HFFc6 (cell line): ENCODE measurements at regions not wholly inside any gene's neighbourhood (a gene's known extent, or its start where the extent isn't known, plus 50 kb on each side); places are given as distances from the start of the nearest gene placed in this dataset.
A peak's percentile ranks its signal among the peaks of the same experiment; 100 is the strongest.

Experiments used
- DNase-seq: peaks from one replicate; pipeline ENCODE4 v3.0.0-alpha.2; 2018
- H3K27ac Mint-ChIP-seq: 2 replicates; pipeline ENCODE4 v1.8.0; 2020; ENCODE audit warnings: mild to moderate bottlenecking, mixed read lengths
- H3K27me3 Mint-ChIP-seq: 2 replicates; pipeline ENCODE4 v1.8.0; 2021; ENCODE audit warnings: mild to moderate bottlenecking, moderate library complexity, mixed read lengths; ENCODE audit not compliant: insufficient read depth
- H3K36me3 Mint-ChIP-seq: 2 replicates; pipeline ENCODE4 v1.8.0; 2021; ENCODE audit warnings: low read depth, mixed read lengths
- H3K4me1 Mint-ChIP-seq: 2 replicates; pipeline ENCODE4 v1.8.0; 2020; ENCODE audit warnings: low read depth, mixed read lengths
- H3K4me3 Mint-ChIP-seq: 2 replicates; pipeline ENCODE4 v1.8.0; 2020; ENCODE audit warnings: mild to moderate bottlenecking, moderate library complexity, mixed read lengths
- H3K9me3 Mint-ChIP-seq: 2 replicates; pipeline ENCODE4 v1.8.0; 2020; ENCODE audit warnings: mild to moderate bottlenecking, mixed read lengths
- CTCF ChIP-seq: fragments of 200-600 bp; sonication (generic); IDR thresholded peaks from 2 replicates; pipeline ENCODE4 v1.5.0; 2021; ENCODE audit warnings: antibody characterized with exemption, mild to moderate bottlenecking

GRCh38 chr6:84528201-84528600 is 236.2 kb downstream of the TBX18 start:
- H3K4me1 Mint-ChIP-seq = peaks cover 13% of the 10 kb centered on the region
- no peak overlapping the region for H3K4me3 Mint-ChIP-seq
- TF ChIP-seq CTCF = no peak
- no peak overlapping the region for H3K27ac Mint-ChIP-seq
- H3K27me3 Mint-ChIP-seq = peaks cover 7% of the 10 kb centered on the region
- H3K9me3 Mint-ChIP-seq = no peaks in the 10 kb centered on the region
- no peak for DNase-seq
- no peaks in the 10 kb centered on the region for H3K36me3 Mint-ChIP-seq

GRCh38 chr6:84526631-84527030 is 237.8 kb downstream of the TBX18 start:
- Mint-ChIP-seq H3K4me3 (no peak overlapping the region), H3K27ac (no peak overlapping the region), H3K9me3 (no peaks in the 10 kb centered on the region), H3K4me1 (peaks cover 27% of the 10 kb centered on the region), H3K27me3 (peaks cover 7% of the 10 kb centered on the region), H3K36me3 (no peaks in the 10 kb centered on the region)
- no peak for TF ChIP-seq CTCF
- no peak for DNase-seq

- DNase-seq = no peak
- Mint-ChIP-seq H3K27ac (no peak overlapping the region), H3K9me3 (no peaks in the 10 kb centered on the region), H3K4me3 (no peak overlapping the region), H3K4me1 (peaks cover 34% of the 10 kb centered on the region), H3K27me3 (peaks cover 7% of the 10 kb centered on the region), H3K36me3 (no peaks in the 10 kb centered on the region)
- no peak for TF ChIP-seq CTCF
These were observed 238.5 kb downstream of the TBX18 start for GRCh38 chr6:84525907-84526306.

GRCh38 chr6:84524636-84525035 is 239.8 kb downstream of the TBX18 start:
- Mint-ChIP-seq H3K27ac (no peak overlapping the region), H3K4me1 (peaks cover 35% of the 10 kb centered on the region), H3K36me3 (no peaks in the 10 kb centered on the region), H3K4me3 (no peak overlapping the region), H3K27me3 (peaks cover 5% of the 10 kb centered on the region), H3K9me3 (no peaks in the 10 kb centered on the region)
- DNase-seq = no peak
- no peak for TF ChIP-seq CTCF

- no peak overlapping the region for H3K27ac Mint-ChIP-seq
- peak; percentile 85 for DNase-seq
- TF ChIP-seq CTCF = no peak
- no peaks in the 10 kb centered on the region for H3K27me3 Mint-ChIP-seq
- no peaks in the 10 kb centered on the region for H3K36me3 Mint-ChIP-seq
- no peaks in the 10 kb centered on the region for H3K9me3 Mint-ChIP-seq
- no peak overlapping the region for H3K4me3 Mint-ChIP-seq
- H3K4me1 Mint-ChIP-seq = peaks cover 29% of the 10 kb centered on the region
These were observed 242.3 kb downstream of the TBX18 start for GRCh38 chr6:84522135-84522549.

- Mint-ChIP-seq H3K4me1 (peaks cover 29% of the 10 kb centered on the region), H3K4me3 (no peak overlapping the region), H3K27me3 (no peaks in the 10 kb centered on the region), H3K9me3 (no peaks in the 10 kb centered on the region), H3K36me3 (no peaks in the 10 kb centered on the region), H3K27ac (no peak overlapping the region)
- no peak for TF ChIP-seq CTCF
- no peak for DNase-seq
These were observed 242.9 kb downstream of the TBX18 start for GRCh38 chr6:84521511-84521910.
